SIG-M5 (cell line): ENCODE measurements at regions not wholly inside any gene's neighbourhood (a gene's known extent, or its start where the extent isn't known, plus 50 kb on each side); places are given as distances from the start of the nearest gene placed in this dataset.
A peak's percentile ranks its signal among the peaks of the same experiment; 100 is the strongest.
"Not testable (repeated sequence)": the region's sequence is repeated elsewhere in the genome, so short reads cannot be mapped to it uniquely, and the experiment has no call there.

Experiments
- DNase-seq: peaks from one replicate; lab custom pipeline; 2025; lab: John Stamatoyannopoulos, UW

DNA sequence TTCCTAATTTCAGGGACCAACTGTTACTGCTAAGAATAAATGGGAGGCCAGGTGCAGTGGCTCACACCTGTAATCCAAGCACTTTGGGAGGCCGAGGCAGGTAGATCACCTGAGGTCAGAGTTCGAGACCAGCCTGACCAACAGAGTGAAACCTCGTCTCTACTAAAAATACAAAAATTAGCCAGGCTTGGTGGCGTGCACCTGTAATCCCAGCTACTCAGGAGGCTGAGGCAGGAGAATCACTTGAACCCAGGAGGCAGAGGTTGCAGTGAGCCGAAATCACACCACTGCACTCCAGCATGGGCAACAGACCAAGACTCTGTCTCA lies 95.6 kb upstream of the CHD2 start:
- DNase-seq, result not testable (repeated sequence)

DNA sequence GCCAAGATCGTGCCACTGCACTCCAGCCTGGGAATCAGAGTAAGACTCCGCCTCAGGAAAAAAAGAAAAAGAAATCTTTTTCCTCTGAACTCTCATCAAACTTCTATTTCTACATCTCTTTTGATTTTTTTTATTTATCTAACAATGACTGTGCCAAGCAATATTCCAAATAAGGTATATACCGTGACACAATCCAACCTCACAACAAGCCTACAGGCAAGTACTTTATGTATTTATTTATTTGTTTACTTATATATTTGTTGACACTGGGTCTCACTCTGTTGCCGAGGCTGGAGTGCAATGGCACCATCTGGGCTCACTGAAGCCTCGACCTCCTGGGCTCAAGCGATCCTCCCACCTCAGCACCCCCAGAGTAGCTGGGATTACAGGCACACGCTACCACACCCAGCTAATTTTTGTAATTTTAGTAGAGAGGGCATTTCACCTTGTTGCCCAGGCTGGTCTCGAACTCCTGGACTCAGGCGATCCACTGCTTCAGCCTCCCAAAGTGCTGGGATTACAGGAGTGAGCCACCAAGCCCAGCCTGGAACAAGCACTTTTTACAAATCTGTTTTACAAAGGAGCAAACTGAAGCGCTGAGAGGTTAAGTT lies 94.9 kb upstream of the CHD2 start:
- DNase-seq, result no peak

DNA sequence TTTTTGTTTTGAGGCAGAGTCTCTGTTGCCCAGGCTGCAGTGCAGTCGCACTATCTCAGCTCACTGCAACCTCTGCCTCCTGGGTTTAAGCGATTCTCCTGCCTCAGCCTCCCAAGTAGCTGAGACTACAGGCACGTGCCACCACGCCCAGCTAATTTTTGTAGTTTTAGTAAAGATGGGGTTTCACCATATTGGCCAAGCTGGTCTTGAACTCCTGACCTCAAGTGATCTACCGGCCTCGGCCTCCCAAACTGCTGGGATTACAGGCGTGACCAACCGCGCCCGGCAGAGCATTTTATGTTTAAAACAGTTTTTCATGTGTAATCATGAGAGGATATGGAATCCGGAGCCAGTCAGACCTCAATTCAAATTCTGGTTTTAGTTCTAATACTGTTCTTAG lies 94.0 kb upstream of the CHD2 start:
- not testable (repeated sequence) for DNase-seq

DNA sequence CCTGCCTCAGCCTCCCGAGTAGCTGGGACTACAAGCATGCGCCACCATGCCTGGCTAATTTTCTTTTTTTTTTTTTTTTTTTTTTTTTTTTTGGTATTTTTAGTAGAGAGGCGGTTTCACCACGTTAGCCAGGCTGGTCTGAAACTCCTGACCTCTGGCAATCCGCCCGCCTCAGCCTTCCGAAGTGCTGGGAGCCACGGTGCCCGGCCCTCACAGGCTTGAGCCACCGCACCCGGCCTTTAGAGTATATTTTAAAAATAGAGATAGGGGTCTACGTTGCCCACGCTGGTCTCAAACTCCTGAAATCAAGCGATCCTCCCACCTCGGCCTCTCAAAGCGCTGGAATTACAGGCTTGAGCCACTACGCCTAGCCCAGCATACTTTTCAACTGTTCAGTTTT lies 93.4 kb upstream of the CHD2 start:
- no peak for DNase-seq

DNA sequence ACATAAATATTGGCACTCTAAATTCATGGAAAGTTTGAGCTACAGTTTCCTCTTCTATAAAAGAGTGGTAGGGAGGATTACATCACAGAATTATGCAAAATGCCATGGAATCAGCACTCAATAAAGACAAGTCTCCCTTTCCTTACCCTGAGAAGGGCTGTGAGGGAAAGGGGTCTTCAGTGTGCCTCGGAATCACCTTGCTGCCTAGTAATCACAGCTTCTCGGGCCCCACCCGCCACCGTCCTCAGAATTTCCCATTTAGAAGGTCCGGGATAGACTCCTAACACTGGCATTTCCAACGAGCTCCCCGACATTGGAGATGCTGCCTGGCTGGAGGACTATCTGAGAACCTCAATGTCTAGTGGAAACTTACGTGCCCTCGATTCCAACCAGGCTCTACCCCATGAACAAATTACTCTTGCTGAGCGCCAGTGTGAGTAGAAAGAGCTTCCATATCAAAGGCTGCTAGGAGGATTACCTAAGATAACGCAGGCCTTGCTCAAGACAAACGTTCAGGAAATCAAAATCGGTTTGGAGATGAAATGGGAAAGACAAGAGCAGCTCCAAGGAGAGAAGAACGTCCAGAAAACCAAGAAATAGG lies 92.1 kb upstream of the CHD2 start:
- DNase-seq, result peak; percentile 36

DNA sequence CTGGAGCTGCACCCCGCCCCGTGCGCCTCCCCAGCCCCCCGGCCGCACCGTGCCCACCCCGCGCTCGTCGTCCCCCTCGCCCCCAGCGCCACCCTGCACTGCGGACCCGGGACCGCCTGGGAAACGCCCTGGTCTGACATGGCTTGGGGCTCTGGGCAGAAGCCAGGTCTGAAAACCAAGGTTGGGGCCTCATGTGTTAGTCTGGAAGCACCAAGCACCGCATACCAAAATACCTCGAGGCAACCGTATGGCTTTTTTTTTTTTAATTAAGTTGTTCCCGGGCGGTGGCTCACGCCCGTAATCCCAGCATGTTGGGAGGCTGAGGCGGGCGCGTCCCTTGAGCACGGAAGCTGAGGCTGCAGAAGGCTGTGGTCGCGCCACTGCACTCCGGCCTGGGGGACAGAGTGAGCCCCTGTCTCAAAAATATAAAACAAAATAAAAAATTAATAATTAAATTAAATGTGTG lies 91.5 kb upstream of the CHD2 start:
- DNase-seq, result no peak

DNA sequence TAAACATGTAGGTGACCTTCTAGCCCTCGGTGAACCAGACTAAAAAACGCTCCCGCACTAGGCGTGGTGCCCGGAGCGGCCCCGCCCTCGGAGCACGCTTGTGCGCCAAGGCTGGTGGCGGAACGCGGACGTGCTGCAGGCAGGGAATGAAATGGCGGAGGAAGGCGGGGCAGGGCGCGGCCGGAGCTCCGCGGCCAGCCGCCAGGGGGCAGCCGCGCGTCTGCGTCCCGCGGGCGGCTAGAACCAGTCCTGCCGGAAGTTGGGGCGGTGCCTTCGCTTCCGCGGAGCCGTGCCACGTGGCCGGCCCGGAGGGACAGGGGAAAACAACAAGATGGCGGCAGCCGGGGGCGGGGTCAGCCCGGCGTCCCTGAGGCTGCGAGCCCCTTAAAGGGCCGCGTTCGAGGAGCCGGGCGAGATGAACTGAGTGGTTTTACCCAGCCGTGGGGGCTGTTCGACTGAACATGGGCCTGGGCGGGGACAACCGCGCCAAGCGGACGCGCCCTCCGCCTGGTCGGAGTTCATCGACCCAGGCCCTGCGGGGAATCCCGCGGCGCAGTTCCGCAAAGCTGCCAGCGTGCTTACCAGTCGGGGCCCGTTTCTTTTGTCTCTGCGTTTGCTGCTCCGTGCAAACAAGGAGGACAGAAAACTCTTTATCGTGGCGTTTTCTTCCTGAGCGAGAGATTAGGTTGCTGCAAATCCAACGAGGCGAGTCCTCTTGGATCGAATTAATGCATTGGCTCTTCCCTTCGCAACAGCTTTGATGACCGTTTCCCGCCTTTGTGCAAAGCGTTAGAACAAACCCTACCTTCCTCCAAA lies 90.9 kb upstream of the CHD2 start:
- DNase-seq, result peak; percentile 84

DNA sequence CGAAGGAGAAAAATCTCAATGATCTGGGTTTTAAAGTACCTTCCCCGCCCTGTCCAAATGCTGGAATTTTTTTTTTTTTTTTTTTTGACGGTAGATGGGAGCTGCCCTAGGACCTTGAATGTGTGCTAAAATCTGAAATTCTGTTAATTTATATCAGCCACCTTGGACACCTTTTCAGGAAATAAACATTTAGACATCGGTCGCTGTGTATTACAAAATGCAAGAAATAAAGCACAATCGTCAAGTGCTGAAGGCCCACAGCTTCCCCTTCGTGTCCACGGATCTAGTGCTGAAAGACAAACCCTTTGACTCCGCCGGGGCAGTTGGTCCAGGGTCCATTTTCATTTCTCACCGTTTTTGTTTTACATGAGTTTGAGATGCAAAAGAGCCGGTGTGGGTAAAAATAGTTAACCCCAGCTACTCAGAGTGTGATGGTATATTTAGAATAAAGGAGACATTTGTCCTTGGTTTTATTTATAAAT lies 90.2 kb upstream of the CHD2 start:
- DNase-seq, result no peak

DNA sequence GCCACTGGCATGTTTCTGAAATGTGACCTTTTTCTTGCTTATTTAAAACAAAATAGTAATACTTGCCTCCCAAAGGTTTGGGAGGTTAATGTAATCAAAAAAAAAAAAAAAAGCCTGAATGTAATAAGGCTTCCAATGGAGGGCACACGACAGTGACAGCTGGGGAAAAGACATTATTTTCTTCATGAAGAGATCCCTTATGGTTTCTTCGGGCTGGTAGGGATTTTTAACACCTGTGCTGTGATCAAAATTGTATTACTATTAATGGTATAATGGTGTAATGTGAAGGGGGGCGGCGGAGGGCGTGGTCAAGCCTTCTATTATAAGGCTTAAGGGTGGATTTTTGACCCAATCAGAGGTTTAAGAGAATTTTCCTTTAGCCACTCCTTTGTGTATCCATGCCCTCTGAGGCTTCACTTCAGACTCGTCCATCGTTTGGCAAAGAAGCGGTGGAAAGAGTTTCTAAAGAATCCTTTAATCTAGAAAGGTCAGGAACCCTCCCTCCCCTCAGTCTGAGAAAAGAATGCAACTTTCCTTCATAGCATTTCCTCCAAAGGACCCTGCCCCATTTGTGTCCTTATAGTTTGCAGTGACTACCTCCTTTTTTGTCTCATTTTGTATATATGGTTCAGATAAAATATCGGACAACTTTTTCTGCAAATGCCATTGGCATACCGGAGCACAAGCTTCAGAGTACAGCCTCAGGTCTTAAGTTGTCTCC lies 89.5 kb upstream of the CHD2 start:
- no peak for DNase-seq

DNA sequence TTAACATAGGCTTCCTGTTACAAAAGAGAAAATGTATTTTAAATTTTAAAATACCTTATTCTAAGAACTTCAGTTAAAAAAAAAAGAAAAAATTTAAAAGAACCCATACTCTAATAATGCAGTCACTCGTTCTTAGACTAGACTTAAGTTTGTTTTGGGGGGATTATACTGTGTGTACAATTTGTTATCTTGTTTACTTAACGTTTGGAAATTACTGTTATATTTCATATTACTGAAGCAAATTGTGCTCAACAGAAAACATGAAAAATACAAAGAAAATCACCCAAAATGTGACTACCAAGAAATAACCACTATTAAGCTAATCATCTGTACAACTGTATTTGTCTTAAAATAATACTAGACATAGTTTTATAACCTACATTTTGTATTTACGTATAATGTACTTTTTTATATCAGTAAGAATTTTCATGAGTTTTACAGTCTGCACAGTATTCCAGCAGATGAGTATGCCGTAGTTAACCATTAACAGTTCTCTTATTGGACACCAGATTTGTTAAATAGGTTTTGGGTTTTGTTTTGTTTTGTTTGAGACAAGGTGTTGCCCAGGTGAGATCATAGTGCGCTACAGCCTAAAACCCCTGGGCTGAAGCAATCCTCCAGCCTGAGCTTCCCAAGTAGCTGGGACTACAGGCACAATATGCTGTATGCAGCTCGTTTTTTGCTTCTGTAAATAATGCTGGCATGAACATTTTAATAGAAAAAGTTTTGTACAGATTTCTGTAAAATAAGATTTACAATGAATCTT lies 88.8 kb upstream of the CHD2 start:
- no peak for DNase-seq

DNA sequence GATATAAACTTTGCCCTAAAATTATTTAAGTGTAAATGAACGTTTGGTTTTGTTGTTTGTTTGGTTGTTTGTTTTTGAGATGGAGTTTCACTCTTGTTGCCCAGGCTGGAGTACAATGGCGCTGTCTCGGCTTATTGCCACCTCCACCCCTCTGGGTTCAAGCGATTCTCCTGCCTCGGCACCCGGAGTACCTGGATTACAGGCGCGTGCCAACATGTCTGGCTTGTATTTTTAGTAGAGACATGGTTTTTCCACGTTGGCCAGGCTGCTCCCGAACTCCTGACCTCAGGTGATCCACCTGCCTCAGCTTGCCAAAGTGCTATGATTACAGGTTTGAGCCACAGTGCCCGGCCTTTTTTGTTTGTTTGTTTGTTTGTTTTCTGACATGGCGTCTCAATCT lies 87.9 kb upstream of the CHD2 start:
- DNase-seq, result no peak

DNA sequence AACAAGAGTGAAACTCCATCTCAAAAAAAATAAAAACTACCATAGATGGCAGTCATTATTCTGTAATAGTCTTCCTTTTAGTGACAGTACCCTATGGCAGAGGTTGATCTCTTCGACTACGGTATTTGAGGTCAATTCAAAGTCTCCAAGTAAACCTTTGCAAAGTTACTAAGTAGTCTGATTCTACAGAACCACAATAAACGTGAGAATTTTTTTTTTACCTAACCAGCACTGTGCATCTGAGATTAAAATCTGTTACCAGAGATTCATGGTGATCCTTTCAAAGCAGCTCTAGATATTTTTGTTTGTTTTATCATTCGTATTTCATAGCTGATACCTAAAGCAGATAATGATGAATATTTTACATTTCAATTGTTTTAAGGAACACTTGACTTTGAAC lies 86.6 kb upstream of the CHD2 start:
- DNase-seq, result no peak

DNA sequence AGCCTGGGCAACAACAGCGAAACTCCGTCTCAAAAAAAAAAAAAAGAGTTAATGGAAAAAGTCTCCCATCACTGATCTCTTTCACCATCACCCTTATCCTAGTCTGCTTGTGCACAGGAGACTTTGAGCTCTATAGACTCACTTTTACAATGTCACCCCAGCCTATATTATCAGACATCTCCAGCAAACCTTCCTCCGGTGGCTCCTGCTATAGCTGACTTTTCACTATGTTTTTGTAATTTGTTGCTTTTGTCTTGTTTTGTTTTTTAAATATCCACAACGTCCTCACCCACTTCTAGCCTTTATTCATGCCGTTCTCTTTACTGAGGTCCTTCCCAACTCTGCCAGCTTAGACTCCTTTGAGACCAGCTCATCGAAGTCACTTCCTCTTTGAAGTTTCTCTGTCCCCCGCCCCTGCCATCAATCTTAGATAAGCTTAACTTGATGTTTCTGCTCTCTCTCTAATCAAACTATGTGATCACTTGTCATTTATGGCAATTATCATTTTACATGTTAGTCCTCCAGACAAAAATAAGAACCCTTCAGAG lies 82.7 kb upstream of the CHD2 start:
- DNase-seq, result no peak

DNA sequence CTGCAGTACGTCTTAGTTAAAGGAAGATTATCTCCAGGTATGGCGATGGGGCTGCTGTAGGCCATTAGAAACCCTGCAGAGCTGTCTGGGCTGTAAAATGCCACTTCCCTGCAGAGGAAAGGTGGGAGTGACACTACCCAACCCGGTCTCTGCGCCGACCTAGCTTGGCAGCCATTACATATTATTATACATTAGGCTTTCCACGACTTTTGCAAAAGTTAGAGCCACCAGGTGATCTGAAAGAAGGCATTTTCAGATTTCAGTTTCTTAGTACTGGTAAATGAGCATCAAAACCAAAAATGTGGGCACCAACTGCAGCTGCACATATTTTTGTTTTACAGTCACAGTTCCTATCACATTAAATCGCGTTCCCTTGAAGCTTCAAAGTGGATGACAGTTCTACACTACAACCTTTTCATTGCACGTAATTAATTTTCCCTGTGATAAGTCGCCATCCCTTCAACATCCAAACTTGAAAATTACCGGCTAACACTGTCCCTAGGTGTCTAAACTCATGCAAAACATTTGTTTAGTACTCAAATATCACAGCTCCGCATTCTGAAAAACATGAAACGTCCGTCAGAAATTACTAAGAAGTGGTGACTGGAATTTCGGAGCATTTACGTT lies 81.4 kb upstream of the CHD2 start:
- DNase-seq, result no peak

DNA sequence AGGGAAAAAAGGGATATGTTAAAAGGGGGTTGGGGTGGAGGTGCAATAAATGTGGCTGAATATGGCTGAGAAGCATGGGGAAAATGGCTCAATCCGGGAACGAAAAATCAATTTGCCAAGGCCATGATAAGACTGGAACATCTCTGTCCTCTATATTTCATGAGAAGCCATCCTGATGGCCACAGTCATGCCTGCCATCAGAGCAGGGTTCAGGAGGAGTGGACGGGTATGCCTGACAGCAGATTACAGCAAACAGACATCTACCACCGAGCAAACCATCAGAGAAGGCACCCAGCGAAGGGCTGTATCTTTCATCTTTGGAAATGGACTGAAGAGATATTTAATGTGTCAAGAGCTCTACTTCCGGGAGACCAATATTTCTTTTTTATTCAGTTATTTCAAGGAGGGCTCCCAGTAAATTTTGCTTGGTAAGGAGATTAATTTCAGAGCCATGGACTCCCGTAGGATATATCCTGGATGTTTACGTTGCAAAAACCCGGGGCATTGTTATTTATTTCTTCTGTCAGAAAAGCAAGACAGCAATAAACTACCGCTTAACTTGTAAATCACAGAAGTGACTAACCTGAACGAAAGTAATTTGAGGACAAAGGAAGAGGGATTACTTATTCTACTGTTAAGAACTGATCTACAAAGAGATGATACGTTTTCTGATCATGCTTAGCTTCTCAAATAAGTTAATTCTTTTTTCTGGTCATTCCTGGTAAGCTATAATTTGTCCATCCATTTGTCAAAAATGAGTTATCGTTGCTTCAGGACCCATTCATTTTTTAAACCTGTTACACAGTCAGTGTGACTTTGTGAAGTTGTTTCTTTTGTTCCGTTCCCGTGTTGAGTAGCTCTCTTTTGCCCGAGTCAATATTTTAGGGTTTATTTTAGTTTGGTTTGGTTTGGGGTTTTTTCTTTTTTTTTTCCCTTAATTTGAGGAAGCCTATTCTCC lies 80.6 kb upstream of the CHD2 start:
- DNase-seq, result no peak

DNA sequence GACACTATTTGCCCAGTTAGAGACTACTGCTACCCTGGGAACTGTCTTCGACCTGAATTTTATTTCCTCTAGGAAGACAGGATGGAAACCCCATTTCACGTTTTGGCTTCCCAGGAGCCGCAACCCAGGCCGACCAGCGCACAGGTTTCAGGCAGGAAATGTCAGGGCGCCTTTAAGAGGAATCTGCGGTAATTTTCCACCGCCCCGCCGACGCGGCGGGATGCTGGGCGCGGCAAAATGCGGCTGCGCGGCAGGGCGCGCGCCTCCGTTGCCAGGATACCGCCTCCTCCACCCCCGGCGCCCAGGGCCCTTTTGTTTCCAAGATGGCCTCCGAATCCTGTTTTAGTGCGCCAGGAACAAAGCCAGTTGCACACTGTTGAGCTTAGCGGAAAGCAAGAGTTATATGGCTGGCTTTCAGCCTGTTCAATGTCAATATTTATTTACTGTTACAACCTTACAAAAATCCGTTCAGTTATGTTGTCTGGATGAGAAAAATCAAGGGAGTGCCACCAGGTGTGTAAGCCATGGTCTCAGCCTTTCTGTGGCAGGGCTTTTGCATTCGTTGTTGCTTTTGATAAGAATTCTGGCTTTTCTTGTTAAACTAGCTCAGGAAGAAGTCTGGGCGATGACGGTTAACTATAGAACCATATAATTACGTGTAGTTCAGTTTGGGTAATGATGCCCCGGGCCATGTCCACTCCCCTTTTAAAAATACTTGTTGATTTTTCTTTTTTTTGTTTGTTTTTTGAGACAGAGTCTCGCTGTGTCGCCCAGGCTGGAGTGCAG lies 79.7 kb upstream of the CHD2 start:
- DNase-seq, result no peak

DNA sequence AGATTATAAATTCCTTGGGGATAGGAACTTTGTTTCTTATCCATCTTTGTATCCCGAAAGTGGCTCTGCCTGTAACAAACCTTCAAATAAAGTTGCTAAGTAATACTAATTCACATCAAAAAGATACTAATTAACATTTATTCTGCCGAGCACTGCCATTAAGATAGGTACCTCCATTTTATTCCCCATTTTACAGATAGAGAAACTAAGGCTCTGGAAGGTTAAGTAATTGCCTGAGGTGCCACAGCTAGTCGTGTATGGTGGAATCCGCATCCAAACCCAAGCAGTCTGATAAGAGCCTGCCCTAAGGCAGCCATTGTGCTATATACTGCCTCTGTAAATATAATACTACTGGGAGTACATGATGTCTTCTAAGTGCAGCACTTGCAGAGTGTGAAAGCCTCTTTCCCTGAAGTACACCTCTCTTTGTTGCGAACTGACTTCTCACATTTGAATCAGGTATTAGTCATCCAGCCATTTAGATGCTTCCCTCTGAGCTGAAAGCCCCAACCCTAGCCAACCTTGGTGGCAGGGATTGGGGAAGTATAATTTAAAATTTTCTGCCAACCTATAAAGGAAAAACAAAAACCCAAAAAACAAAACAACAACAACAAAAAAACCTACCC lies 78.5 kb upstream of the CHD2 start:
- DNase-seq, result no peak
